HepG2 (cell line): ENCODE measurements at regions not wholly inside any gene's neighbourhood (a gene's known extent, or its start where the extent isn't known, plus 50 kb on each side); places are given as distances from the start of the nearest gene placed in this dataset.

Experiments
- CTCF ChIP-seq: sonication (generic); formaldehyde crosslinking; IDR thresholded peaks from 2 replicates; pipeline ENCODE4 v1.5.0; 2020; ENCODE audit warnings: mild to moderate bottlenecking, missing genetic modification reagents, moderate library complexity
- ZKSCAN8 ChIP-seq: IDR thresholded peaks from 2 replicates; pipeline ENCODE4 v1.6.1; 2016; ENCODE audit warnings: borderline replicate concordance, missing genetic modification reagents, missing compliant biosample characterization

GRCh38 chr14:57933349-57933748 is 67.5 kb upstream of the SLC35F4 start:
- TF ChIP-seq CTCF (CRISPR knock-in tag) (no peak), ZKSCAN8 (CRISPR knock-in tag) (no peak)
